KMS-11 (cell line): ENCODE measurements at regions not wholly inside any gene's neighbourhood (a gene's known extent, or its start where the extent isn't known, plus 50 kb on each side); places are given as distances from the start of the nearest gene placed in this dataset.

Experiments
- H2AFZ ChIP-seq: fragments of 200-600 bp; sonication (generic); 2 replicates; pipeline ENCODE4 v1.6.1; 2016; ENCODE audit warnings: antibody characterized with exemption, mixed run types, low read depth
- H3K27ac ChIP-seq: fragments of 200-600 bp; sonication (generic); 2 replicates; pipeline ENCODE4 v1.6.1; 2016; ENCODE audit warnings: mild to moderate bottlenecking, mixed run types
- H3K27me3 ChIP-seq: fragments of 200-600 bp; sonication (generic); 2 replicates; pipeline ENCODE4 v1.6.1; 2017; ENCODE audit warnings: mild to moderate bottlenecking, low read depth, mixed run types, moderate library complexity; ENCODE audit not compliant: insufficient read depth
- H3K36me3 ChIP-seq: fragments of 200-600 bp; sonication (generic); 2 replicates; pipeline ENCODE4 v1.6.1; 2017; ENCODE audit warnings: mild to moderate bottlenecking, mixed run types; ENCODE audit not compliant: insufficient read depth
- H3K4me1 ChIP-seq: fragments of 200-600 bp; sonication (generic); 2 replicates; pipeline ENCODE4 v1.6.1; 2016; ENCODE audit warnings: mild to moderate bottlenecking, low read depth, mixed run types; ENCODE audit not compliant: poor library complexity, severe bottlenecking
- H3K4me2 ChIP-seq: fragments of 200-600 bp; sonication (generic); 2 replicates; pipeline ENCODE4 v1.7.0; 2016; ENCODE audit warnings: mild to moderate bottlenecking, mixed run types
- H3K4me3 ChIP-seq: fragments of 200-600 bp; sonication (generic); IDR thresholded peaks from 2 replicates; pipeline ENCODE4 v1.6.1; 2017; ENCODE audit warnings: low read depth, low read length, mixed read lengths; ENCODE audit not compliant: insufficient read depth
- H3K79me2 ChIP-seq: fragments of 200-600 bp; sonication (generic); 2 replicates; pipeline ENCODE4 v1.6.1; 2016; ENCODE audit warnings: low read depth, mixed run types; ENCODE audit not compliant: insufficient read depth
- H3K9ac ChIP-seq: fragments of 200-600 bp; sonication (generic); 2 replicates; pipeline ENCODE4 v1.6.1; 2016; ENCODE audit warnings: mild to moderate bottlenecking, mixed run types
- H4K20me1 ChIP-seq: fragments of 200-600 bp; sonication (generic); 2 replicates; pipeline ENCODE4 v1.6.1; 2016; ENCODE audit warnings: mild to moderate bottlenecking, mixed run types; ENCODE audit not compliant: insufficient read depth
- TF ChIP-seq, protein P1 (sequence below): fragments of 200-600 bp; sonication (generic); conservative IDR thresholded peaks from 2 replicates; pipeline ENCODE4 v1.6.1; 2017; ENCODE audit warnings: low read depth, mild to moderate bottlenecking, antibody characterized with exemption, low read length, moderate library complexity, mixed read lengths

DNA sequence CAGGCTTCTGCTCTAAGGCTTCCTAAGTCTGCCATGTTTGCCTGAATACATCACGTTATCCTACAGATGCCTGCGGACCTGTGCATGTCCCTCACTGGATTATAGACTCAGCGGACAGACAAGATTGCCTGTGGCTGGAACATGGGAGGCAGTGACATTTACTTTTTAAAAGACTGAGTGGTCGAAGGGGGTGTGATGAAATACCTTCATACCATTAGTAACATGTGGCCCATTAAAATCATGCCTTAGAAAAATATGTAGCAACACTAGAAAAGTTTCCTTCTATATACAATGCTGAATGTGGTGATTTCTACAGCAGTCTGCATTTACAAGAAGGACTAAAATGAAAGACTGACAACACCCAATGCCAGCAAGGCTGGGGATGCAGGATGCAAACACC, 154.4 kb downstream of the ASB1 start:
- no peak overlapping the region for H3K27ac ChIP-seq
- no peak overlapping the region for H2AFZ ChIP-seq
- H3K4me3 ChIP-seq = no peak overlapping the region
- no peak overlapping the region for H3K4me2 ChIP-seq
- TF ChIP-seq, protein P1, sequence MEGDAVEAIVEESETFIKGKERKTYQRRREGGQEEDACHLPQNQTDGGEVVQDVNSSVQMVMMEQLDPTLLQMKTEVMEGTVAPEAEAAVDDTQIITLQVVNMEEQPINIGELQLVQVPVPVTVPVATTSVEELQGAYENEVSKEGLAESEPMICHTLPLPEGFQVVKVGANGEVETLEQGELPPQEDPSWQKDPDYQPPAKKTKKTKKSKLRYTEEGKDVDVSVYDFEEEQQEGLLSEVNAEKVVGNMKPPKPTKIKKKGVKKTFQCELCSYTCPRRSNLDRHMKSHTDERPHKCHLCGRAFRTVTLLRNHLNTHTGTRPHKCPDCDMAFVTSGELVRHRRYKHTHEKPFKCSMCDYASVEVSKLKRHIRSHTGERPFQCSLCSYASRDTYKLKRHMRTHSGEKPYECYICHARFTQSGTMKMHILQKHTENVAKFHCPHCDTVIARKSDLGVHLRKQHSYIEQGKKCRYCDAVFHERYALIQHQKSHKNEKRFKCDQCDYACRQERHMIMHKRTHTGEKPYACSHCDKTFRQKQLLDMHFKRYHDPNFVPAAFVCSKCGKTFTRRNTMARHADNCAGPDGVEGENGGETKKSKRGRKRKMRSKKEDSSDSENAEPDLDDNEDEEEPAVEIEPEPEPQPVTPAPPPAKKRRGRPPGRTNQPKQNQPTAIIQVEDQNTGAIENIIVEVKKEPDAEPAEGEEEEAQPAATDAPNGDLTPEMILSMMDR = no peak
- no peaks in the 10 kb centered on the region for H3K36me3 ChIP-seq
- H3K79me2 ChIP-seq = no peaks in the 10 kb centered on the region
- H4K20me1 ChIP-seq = no peaks in the 10 kb centered on the region
- H3K4me1 ChIP-seq = no peaks in the 10 kb centered on the region
- no peak overlapping the region for H3K9ac ChIP-seq
- peaks cover 4% of the 10 kb centered on the region; the same call in 1 of the 2 replicates for H3K27me3 ChIP-seq

DNA sequence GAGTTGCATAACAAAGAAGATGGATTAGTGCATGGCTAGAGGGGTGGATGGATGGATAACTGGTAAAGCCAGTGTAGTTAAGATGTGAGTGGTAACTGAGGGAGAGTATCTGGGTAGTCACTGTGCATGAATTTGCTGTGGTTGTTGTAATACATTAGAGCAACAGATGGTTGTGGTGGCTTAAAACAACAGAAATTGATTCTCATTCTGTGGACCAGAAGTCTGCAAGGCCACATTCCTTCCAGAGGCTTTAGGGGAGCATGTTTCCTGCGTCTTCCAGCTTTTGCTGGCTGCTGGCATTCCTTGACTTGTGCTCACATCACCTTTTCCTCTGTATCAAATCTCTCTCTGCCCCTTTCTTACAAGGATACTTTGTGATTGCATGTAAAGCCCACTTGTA, 155.4 kb downstream of the ASB1 start:
- no peak overlapping the region for H3K4me2 ChIP-seq
- H4K20me1 ChIP-seq = no peaks in the 10 kb centered on the region
- no peaks in the 10 kb centered on the region for H3K36me3 ChIP-seq
- H3K4me3 ChIP-seq = no peak overlapping the region
- no peak overlapping the region for H2AFZ ChIP-seq
- no peaks in the 10 kb centered on the region for H3K4me1 ChIP-seq
- H3K79me2 ChIP-seq = no peaks in the 10 kb centered on the region
- H3K27ac ChIP-seq = no peak overlapping the region
- TF ChIP-seq, protein P1 = no peak
- no peaks in the 10 kb centered on the region for H3K27me3 ChIP-seq
- no peak overlapping the region for H3K9ac ChIP-seq

DNA sequence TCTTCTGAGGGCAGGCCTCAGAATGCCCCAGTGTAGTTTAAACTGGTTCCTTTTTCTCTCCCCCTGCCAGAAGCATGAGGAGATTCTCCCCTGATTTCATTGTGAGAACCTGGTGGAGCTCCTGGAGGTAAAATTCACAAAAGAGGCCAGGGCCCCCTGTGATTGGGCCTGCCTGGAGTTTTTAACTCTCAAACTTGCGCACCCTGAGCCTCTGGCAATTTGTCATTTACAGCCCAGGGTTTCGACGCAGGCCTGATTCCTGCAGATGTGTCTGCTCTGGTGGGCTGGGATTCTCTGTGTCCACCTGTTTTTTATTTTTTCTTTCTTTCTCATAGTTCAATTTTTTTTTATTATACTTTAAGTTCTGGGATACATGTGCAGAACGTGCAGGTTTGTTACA, 157.9 kb downstream of the ASB1 start:
- Histone ChIP-seq H3K4me2 (no peak overlapping the region), H3K4me3 (no peak overlapping the region), H2AFZ (no peak overlapping the region), H4K20me1 (no peaks in the 10 kb centered on the region), H3K27me3 (no peaks in the 10 kb centered on the region), H3K4me1 (no peaks in the 10 kb centered on the region), H3K9ac (no peak overlapping the region), H3K36me3 (no peaks in the 10 kb centered on the region), H3K27ac (no peak overlapping the region), H3K79me2 (no peaks in the 10 kb centered on the region)
- TF ChIP-seq, protein P1 = no peak

DNA sequence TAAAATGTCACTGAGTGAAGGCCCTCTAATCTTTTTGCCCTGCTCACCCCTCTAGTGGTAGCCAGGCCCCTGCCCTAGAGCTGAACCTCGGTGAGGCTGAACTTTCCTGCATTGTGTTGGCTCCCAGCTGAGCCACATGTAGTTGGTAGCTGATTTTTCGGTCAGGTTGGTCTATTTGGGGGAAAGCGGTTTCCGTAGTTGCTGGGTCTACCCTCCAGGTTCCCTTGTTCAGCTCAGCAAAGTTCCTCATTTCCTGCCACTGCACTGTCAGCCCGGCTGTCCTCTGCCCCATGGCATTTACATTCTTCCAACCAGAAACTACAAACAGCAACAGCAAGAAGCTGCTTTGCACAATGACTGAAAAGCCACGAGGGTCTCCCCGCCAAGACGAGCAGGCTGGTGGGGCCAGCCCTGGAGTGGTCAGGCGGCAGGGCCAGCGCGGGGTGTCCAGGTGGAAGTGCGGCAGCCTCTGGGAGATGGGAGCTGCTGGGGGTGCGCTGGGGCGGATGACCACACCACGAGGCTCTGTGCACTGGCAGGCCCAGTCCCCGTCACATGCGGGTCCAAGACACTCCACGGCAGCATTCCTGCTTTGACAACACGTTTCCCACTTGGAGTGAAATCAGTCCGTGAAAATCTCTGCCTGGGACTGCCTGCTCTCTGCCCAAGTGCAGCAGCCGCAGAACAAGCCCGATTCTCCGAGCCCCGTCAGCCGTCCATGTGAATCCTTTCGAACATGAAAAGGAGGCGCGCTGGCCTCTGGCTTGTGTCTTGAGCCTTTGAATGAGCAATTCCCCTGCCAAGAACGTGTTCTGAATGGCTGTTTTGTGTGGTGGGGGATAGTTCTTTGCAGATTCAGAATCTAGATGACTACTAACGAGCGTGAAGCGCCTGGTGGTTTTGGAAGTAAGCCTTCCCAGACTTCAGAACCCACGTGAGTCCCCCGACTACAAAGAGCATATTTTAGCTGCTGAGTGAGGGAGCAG, 159.4 kb downstream of the ASB1 start:
- H3K36me3 ChIP-seq = no peaks in the 10 kb centered on the region
- H3K4me3 ChIP-seq = no peak overlapping the region
- H3K79me2 ChIP-seq = no peaks in the 10 kb centered on the region
- H3K4me2 ChIP-seq = no peak overlapping the region
- TF ChIP-seq, protein P1 = no peak
- H3K27ac ChIP-seq = no peak overlapping the region
- H3K9ac ChIP-seq = no peak overlapping the region
- H4K20me1 ChIP-seq = no peaks in the 10 kb centered on the region
- H3K27me3 ChIP-seq = no peaks in the 10 kb centered on the region
- H3K4me1 ChIP-seq = no peaks in the 10 kb centered on the region
- H2AFZ ChIP-seq = no peak overlapping the region
